HL-60 (cell line): ENCODE measurements at regions not wholly inside any gene's neighbourhood (a gene's known extent, or its start where the extent isn't known, plus 50 kb on each side); places are given as distances from the start of the nearest gene placed in this dataset.

ENCODE experiments used
- DNase-seq, 2 experiments: peaks; one replicate each; pipeline ENCODE4 v3.0.0-alpha.2; 2010 to 2020; ENCODE audit warnings: low read depth in 1 of 2, low spot score in 1 of 2
- H3K27ac ChIP-seq: fragments of 250-450 bp; sonication (Bioruptor Pico); replicated peaks from 2 replicates; pipeline ENCODE4 v1.5.1; 2020; ENCODE audit warnings: mild to moderate bottlenecking, moderate library complexity
- H3K27me3 ChIP-seq: fragments of 250-450 bp; sonication (Bioruptor Pico); 2 replicates; pipeline ENCODE4 v1.5.1; 2021; ENCODE audit warnings: mild to moderate bottlenecking, moderate library complexity; ENCODE audit not compliant: insufficient read depth, poor library complexity, severe bottlenecking
- H3K4me3 ChIP-seq: replicated peaks from 2 replicates; pipeline ENCODE4 v1.5.1; 2011; ENCODE audit warnings: mild to moderate bottlenecking, control low read depth, low read length; ENCODE audit not compliant: insufficient read depth
- GABPA ChIP-seq: IDR thresholded peaks from 2 replicates; pipeline ENCODE4 v1.6.1; 2012; ENCODE audit warnings: low read depth
- POLR2AphosphoS5 ChIP-seq: IDR thresholded peaks from 2 replicates; pipeline ENCODE4 v1.6.1; 2012; ENCODE audit warnings: low read depth
- SPI1 ChIP-seq: IDR thresholded peaks from 2 replicates; pipeline ENCODE4 v1.6.1; 2012; ENCODE audit warnings: low read depth, mild to moderate bottlenecking, borderline replicate concordance
- TF ChIP-seq, protein P1 (sequence below): IDR thresholded peaks from one replicate; pipeline ENCODE4 v1.5.1; 2011; ENCODE audit warnings: low read length, control low read depth, inconsistent platforms; ENCODE audit not compliant: insufficient read depth
- TF ChIP-seq, protein P2 (sequence below): IDR thresholded peaks from 2 replicates; pipeline ENCODE4 v1.6.1; 2012; ENCODE audit warnings: low read depth; ENCODE audit not compliant: insufficient replicate concordance

DNA sequence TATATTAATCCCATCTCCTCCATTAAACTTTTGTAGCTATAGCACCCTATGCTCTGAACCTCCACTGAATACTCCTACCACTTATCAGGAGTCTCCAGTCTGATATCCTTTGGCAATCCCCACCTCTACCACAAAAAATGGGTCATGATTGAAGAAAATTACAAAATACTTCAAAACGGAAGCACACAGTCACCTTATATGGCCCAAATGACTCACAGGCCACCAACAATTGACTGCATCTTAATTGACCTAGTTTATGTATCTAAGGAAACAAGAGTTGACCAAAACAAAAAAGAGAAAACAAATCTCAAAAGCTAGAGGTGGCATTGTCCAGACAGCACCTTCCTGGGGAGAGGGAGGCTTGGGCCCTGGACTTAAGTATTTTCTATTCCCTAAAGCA, 120.0 kb upstream of the DIAPH2 start:
- Histone ChIP-seq H3K27ac (peak overlapping the region; percentile 26; the same call in 1 of the 2 replicates), H3K4me3 (no peak overlapping the region), H3K27me3 (no peaks in the 10 kb centered on the region)
- peak; percentile 5 to 33 for DNase-seq
- TF ChIP-seq GABPA (no peak), SPI1 (no peak), POLR2AphosphoS5 (no peak)
- TF ChIP-seq, protein P1, sequence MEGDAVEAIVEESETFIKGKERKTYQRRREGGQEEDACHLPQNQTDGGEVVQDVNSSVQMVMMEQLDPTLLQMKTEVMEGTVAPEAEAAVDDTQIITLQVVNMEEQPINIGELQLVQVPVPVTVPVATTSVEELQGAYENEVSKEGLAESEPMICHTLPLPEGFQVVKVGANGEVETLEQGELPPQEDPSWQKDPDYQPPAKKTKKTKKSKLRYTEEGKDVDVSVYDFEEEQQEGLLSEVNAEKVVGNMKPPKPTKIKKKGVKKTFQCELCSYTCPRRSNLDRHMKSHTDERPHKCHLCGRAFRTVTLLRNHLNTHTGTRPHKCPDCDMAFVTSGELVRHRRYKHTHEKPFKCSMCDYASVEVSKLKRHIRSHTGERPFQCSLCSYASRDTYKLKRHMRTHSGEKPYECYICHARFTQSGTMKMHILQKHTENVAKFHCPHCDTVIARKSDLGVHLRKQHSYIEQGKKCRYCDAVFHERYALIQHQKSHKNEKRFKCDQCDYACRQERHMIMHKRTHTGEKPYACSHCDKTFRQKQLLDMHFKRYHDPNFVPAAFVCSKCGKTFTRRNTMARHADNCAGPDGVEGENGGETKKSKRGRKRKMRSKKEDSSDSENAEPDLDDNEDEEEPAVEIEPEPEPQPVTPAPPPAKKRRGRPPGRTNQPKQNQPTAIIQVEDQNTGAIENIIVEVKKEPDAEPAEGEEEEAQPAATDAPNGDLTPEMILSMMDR, result no peak
- TF ChIP-seq, protein P2, sequence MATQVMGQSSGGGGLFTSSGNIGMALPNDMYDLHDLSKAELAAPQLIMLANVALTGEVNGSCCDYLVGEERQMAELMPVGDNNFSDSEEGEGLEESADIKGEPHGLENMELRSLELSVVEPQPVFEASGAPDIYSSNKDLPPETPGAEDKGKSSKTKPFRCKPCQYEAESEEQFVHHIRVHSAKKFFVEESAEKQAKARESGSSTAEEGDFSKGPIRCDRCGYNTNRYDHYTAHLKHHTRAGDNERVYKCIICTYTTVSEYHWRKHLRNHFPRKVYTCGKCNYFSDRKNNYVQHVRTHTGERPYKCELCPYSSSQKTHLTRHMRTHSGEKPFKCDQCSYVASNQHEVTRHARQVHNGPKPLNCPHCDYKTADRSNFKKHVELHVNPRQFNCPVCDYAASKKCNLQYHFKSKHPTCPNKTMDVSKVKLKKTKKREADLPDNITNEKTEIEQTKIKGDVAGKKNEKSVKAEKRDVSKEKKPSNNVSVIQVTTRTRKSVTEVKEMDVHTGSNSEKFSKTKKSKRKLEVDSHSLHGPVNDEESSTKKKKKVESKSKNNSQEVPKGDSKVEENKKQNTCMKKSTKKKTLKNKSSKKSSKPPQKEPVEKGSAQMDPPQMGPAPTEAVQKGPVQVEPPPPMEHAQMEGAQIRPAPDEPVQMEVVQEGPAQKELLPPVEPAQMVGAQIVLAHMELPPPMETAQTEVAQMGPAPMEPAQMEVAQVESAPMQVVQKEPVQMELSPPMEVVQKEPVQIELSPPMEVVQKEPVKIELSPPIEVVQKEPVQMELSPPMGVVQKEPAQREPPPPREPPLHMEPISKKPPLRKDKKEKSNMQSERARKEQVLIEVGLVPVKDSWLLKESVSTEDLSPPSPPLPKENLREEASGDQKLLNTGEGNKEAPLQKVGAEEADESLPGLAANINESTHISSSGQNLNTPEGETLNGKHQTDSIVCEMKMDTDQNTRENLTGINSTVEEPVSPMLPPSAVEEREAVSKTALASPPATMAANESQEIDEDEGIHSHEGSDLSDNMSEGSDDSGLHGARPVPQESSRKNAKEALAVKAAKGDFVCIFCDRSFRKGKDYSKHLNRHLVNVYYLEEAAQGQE, result no peak

DNA sequence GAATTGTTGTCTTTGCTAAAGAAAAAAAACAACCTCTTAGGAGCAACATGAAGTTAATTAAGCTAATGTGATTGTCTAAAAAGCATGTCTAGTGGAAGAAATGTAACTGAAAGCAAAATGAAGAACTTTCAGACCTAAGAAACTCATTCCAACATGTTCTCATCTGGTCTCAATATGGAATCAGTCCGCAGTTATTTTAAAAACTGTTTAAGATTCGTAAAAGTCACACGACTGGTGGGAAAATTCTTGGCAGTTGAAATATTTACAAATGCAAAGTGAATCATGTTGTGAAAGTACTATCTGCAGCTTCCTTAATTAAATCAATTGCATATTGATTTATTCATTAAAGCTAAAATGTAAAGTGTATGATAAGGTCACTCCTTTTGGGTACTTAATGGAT, 117.8 kb upstream of the DIAPH2 start:
- TF ChIP-seq POLR2AphosphoS5, result no peak
- no peak for TF ChIP-seq GABPA
- TF ChIP-seq, protein P2, result no peak
- TF ChIP-seq SPI1, result no peak
- TF ChIP-seq, protein P1, result no peak
- Histone ChIP-seq H3K27me3 (no peaks in the 10 kb centered on the region), H3K4me3 (no peak overlapping the region), H3K27ac (no peak overlapping the region)
- DNase-seq, result no peak

DNA sequence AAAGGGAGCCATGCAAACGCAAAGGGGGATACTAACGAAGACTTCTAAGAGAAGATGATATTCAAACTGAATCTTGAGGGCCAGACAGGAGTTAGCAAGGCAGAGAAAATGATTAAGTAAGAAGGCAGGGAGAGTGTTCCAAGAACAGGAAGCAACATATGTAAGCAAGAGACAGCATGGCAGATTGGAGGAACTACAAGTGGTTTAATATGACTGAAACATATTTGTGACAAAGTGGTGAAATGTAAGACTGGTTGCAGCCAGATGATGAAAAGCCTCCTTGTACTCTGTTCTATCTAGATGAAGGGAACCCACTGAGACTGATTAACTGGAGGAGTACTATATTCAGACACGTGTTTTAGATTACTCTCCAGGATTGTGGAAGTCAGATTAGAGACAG, 116.6 kb upstream of the DIAPH2 start:
- TF ChIP-seq SPI1 (no peak), POLR2AphosphoS5 (no peak)
- TF ChIP-seq, protein P2, result no peak
- TF ChIP-seq, protein P1, result no peak
- peak; percentile 14 to 53 for DNase-seq
- no peaks in the 10 kb centered on the region for H3K27me3 ChIP-seq
- H3K4me3 ChIP-seq, result no peak overlapping the region
- peak overlapping the region; percentile 25 for H3K27ac ChIP-seq
